ENCODE measurements at regions not wholly inside any gene's neighbourhood (a gene's known extent, or its start where the extent isn't known, plus 50 kb on each side); places are given as distances from the start of the nearest gene placed in this dataset.
"Not testable (repeated sequence)": the region's sequence is repeated elsewhere in the genome, so short reads cannot be mapped to it uniquely, and the experiment has no call there.

- no peak for ATAC-seq
- no peak for DNase-seq
Measured at GRCh38 chr21:25234857-25235801, 372.2 kb downstream of the MRPL39 start.

- no peak for ATAC-seq
- no peak for DNase-seq
Measured at GRCh38 chr21:25220954-25221353, 386.3 kb downstream of the MRPL39 start.

- ATAC-seq (no peak), DNase-seq (no peak)
Measured at GRCh38 chr21:25220169-25220568, 387.1 kb downstream of the MRPL39 start.

GRCh38 chr21:25215698-25216384, 391.4 kb downstream of the MRPL39 start:
- ATAC-seq (no peak), DNase-seq (no peak)

GRCh38 chr21:25214676-25215075, 392.6 kb downstream of the MRPL39 start:
- no peak for DNase-seq
- ATAC-seq: no peak

GRCh38 chr21:25199944-25200343, 407.3 kb downstream of the MRPL39 start:
- ATAC-seq: no peak

GRCh38 chr21:25191141-25191540, 416.1 kb downstream of the MRPL39 start:
- DNase-seq (no peak), ATAC-seq (no peak)

More at GRCh38 chr21:25199944-25200343, 407.3 kb downstream of the MRPL39 start:
- DNase-seq: no peak

GRCh38 chr21:25189497-25189896, 417.8 kb downstream of the MRPL39 start:
- ATAC-seq (no peak), DNase-seq (no peak)

- ATAC-seq (peak; percentile 65), DNase-seq (no peak)
Measured at GRCh38 chr21:25188677-25189079, 418.6 kb downstream of the MRPL39 start.

GRCh38 chr21:25186273-25186672, 421.0 kb downstream of the MRPL39 start:
- no peak for ATAC-seq
- DNase-seq: no peak

- DNase-seq (no peak), ATAC-seq (no peak)
Measured at GRCh38 chr21:25183577-25183976, 423.7 kb downstream of the MRPL39 start.

GRCh38 chr21:25181690-25182089, 425.6 kb downstream of the MRPL39 start:
- ATAC-seq, DNase-seq: not testable (repeated sequence)

- ATAC-seq (no peak), DNase-seq (no peak)
Measured at GRCh38 chr21:25179116-25179515, 428.2 kb downstream of the MRPL39 start.

- ATAC-seq (peak; percentile 63), DNase-seq (no peak)
Measured at GRCh38 chr21:25176637-25177412, 430.5 kb downstream of the MRPL39 start.

- no peak for ATAC-seq
Measured at GRCh38 chr21:25175938-25176337, 431.3 kb downstream of the MRPL39 start.

GRCh38 chr21:25171438-25171837, 435.8 kb downstream of the MRPL39 start:
- ATAC-seq (no peak), DNase-seq (no peak)

More at GRCh38 chr21:25175938-25176337, 431.3 kb downstream of the MRPL39 start:
- no peak for DNase-seq

GRCh38 chr21:25170681-25171080, 436.6 kb downstream of the MRPL39 start:
- ATAC-seq (no peak), DNase-seq (no peak)

- ATAC-seq (no peak), DNase-seq (no peak)
Measured at GRCh38 chr21:25169370-25169769, 437.9 kb downstream of the MRPL39 start.

- not testable (repeated sequence) for ATAC-seq, DNase-seq
Measured at GRCh38 chr21:25166904-25167303, 440.4 kb downstream of the MRPL39 start.

- no peak for ATAC-seq
- no peak for DNase-seq
Measured at GRCh38 chr21:25161571-25161970, 445.7 kb downstream of the MRPL39 start.

GRCh38 chr21:25155020-25155419, 452.3 kb downstream of the MRPL39 start:
- not testable (repeated sequence) for DNase-seq, ATAC-seq

- DNase-seq (no peak), ATAC-seq (no peak)
Measured at GRCh38 chr21:25149022-25149421, 458.3 kb downstream of the MRPL39 start.
